Psoas muscle (tissue), 7 donors: ENCODE measurements at regions not wholly inside any gene's neighbourhood (a gene's known extent, or its start where the extent isn't known, plus 50 kb on each side); places are given as distances from the start of the nearest gene placed in this dataset.

Experiments
- ATAC-seq, 4 donors: fragments of 200-7000 bp; cut with Tn5 transposase; one replicate each; pipeline ENCODE4 v1.9.1; 2020; ENCODE audit warnings: moderate library complexity in 3 of 4, mild to moderate bottlenecking in 2 of 4
- DNase-seq, 2 donors: peaks; one replicate each; pipeline ENCODE4 v3.0.0-alpha.2; 2020
- H3K27ac ChIP-seq: fragments of 200-600 bp; one replicate; pipeline ENCODE4 v1.8.0; 2022
- H3K27me3 ChIP-seq, 3 donors: fragments of 200-600 bp in 1 of 3; one replicate each; pipeline versions ENCODE4 v1.6.1 to v1.8.0; 2013 to 2022; ENCODE audit warnings: low read length in 2 of 3, mild to moderate bottlenecking in 2 of 3, moderate library complexity in 1 of 3; ENCODE audit not compliant: insufficient read depth in 3 of 3
- H3K36me3 ChIP-seq, 2 donors: fragments of 200-600 bp in 1 of 2; one replicate each; pipeline versions ENCODE4 v1.6.1 to v1.8.0; 2013 to 2022; ENCODE audit warnings: low read depth in 1 of 2, mild to moderate bottlenecking in 1 of 2, moderate library complexity in 1 of 2; ENCODE audit not compliant: insufficient read depth in 1 of 2
- H3K4me1 ChIP-seq: fragments of 200-600 bp; one replicate; pipeline ENCODE4 v1.8.0; 2022
- H3K4me3 ChIP-seq: fragments of 200-600 bp; one replicate; pipeline ENCODE4 v1.8.0; 2022; ENCODE audit warnings: mild to moderate bottlenecking
- H3K9me3 ChIP-seq: fragments of 200-600 bp; one replicate; pipeline ENCODE4 v1.8.0; 2022
- WGBS, 3 donors: extraction: QIAGEN DNeasy Blood & Tissue Kit; methylation state at CpG; one replicate each; pipeline versions ENCODE4 v1.1.6 to v1.1.7; 2013; 5-methylcytosine and 5-hydroxymethylcytosine counted together
- intact Hi-C, 2 donors: fragments of 100-400 bp; cut with DNase I; formaldehyde crosslinking; loops; one replicate each; pipeline versions ENCODE4 v1.11.0 to v1.14.2; 2022
- TF ChIP-seq, protein P1 (sequence below): fragments of 200-600 bp; IDR thresholded peaks from one replicate; pipeline ENCODE4 v1.8.0; 2022; ENCODE audit warnings: antibody characterized with exemption
- donor health status: healthy with polysubstance abuse.
- donor health status: DM: no; HTN: no; CAD: no; lungs with moderate emphysema.
- donor health status: Bipolar disorder and iron deficiency.
- donor health status: healthy.
- donor health status: DM: yes; HTN: yes; CAD: no.
- donor health status: DM: no; HTN: no; CAD: no.
- donor health status: DM: yes; HTN: yes; CAD: no.

GRCh38 chr6:116982401-116982800 lies 105.4 kb downstream of the RFX6 start:
- Histone ChIP-seq H3K27ac (no peak overlapping the region), H3K27me3 (no peaks in the 10 kb centered on the region), H3K4me1 (no peaks in the 10 kb centered on the region), H3K9me3 (peaks cover 11% of the 10 kb centered on the region), H3K36me3 (no peaks in the 10 kb centered on the region), H3K4me3 (no peak overlapping the region)
- intact Hi-C loops: no loop called here
- TF ChIP-seq, protein P1, sequence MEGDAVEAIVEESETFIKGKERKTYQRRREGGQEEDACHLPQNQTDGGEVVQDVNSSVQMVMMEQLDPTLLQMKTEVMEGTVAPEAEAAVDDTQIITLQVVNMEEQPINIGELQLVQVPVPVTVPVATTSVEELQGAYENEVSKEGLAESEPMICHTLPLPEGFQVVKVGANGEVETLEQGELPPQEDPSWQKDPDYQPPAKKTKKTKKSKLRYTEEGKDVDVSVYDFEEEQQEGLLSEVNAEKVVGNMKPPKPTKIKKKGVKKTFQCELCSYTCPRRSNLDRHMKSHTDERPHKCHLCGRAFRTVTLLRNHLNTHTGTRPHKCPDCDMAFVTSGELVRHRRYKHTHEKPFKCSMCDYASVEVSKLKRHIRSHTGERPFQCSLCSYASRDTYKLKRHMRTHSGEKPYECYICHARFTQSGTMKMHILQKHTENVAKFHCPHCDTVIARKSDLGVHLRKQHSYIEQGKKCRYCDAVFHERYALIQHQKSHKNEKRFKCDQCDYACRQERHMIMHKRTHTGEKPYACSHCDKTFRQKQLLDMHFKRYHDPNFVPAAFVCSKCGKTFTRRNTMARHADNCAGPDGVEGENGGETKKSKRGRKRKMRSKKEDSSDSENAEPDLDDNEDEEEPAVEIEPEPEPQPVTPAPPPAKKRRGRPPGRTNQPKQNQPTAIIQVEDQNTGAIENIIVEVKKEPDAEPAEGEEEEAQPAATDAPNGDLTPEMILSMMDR: no peak
- no peak for ATAC-seq
- no peak for DNase-seq

DNA sequence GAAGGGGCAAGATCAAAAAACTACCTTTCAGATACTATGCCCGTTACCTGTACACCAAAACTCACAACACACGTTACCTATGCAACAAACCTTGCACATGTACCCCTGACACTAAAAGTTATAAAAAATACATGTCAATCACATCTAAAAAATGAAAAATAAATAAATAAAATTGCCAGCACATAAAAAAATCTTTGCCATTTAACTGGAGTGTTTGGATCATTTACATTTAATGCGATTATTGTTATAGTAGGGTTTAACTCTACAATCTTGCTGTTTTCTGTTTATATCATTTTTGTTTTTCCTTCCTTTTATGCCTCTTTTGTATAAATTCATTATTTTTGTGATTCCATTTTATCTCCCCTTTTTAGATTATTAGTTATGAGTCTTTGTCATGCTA lies 106.3 kb downstream of the RFX6 start:
- TF ChIP-seq, protein P1: no peak
- Histone ChIP-seq H3K36me3 (no peaks in the 10 kb centered on the region), H3K4me3 (no peak overlapping the region), H3K27ac (no peak overlapping the region), H3K4me1 (no peaks in the 10 kb centered on the region), H3K9me3 (peaks cover 11% of the 10 kb centered on the region), H3K27me3 (no peaks in the 10 kb centered on the region)
- 96 to 97% (median 96%) methylated on average over 3 of the region's 3 CpGs for WGBS, 3 donors
- no peak for DNase-seq
- intact Hi-C loops: no loop called here
- no peak for ATAC-seq

GRCh38 chr6:116986819-116987218 lies 109.8 kb downstream of the RFX6 start:
- WGBS, 3 donors: 65 to 83% (median 76%) methylated on average over 2 of the region's 2 CpGs
- TF ChIP-seq, protein P1: no peak
- H3K27me3 ChIP-seq: no peaks in the 10 kb centered on the region
- DNase-seq: no peak
- peaks cover 11% of the 10 kb centered on the region for H3K9me3 ChIP-seq
- H3K4me3 ChIP-seq: no peak overlapping the region
- H3K4me1 ChIP-seq: peaks cover 7% of the 10 kb centered on the region
- no peak overlapping the region for H3K27ac ChIP-seq
- no peaks in the 10 kb centered on the region for H3K36me3 ChIP-seq
- intact Hi-C loops: no loop called here
- no peak for ATAC-seq

DNA sequence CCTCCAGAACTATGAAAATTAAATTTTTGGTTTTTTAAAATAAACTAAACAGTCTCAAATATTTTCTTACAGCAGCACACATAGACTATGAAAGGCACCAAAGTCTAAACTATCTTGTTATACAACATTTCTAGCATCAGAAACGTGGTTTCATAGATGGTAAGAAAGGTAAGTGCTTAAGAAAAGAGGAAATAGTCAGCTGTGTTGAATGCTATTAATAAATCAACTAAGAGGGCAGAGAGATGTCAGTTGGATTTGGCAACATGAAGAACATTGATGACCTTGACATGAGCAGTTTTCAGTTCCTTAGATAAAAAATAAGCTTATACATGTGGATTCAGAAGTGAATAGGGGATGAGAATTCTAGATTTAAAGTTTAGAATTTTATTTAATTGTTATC lies 113.6 kb downstream of the RFX6 start:
- WGBS, 3 donors: 15 to 36% (median 20%) methylated on average over 1 of the region's 1 CpG
- H3K9me3 ChIP-seq: no peaks in the 10 kb centered on the region
- TF ChIP-seq, protein P1: no peak
- H3K27ac ChIP-seq: no peak overlapping the region
- no peak overlapping the region for H3K4me3 ChIP-seq
- peak in 1 of 4 donors; percentile 48 for ATAC-seq
- H3K36me3 ChIP-seq: no peaks in the 10 kb centered on the region
- H3K27me3 ChIP-seq: no peaks in the 10 kb centered on the region
- intact Hi-C loops: no loop called here
- no peak for DNase-seq
- peaks cover 19% of the 10 kb centered on the region for H3K4me1 ChIP-seq

DNA sequence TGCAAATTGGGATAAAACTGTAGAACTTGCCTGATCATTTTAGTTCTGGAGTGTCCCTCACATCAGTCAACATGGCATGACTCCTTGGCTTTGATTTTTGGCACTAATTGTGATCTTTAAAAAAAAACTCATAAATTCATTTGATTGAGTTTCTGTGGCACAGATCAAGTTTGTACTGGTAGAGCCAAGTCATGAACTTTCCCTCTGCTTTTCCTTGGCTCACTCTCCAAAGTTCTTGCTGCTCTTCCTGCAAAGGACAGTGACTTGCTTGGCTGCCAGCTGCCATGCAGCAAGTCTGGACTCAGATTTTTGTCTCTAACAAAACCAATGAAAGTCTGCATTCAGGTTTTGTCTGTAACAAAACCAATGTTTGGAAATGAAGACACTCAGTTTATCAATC lies 115.5 kb downstream of the RFX6 start:
- Histone ChIP-seq H3K4me3 (no peak overlapping the region), H3K27ac (peak overlapping the region; percentile 17), H3K4me1 (peaks cover 19% of the 10 kb centered on the region), H3K36me3 (no peaks in the 10 kb centered on the region), H3K27me3 (no peaks in the 10 kb centered on the region), H3K9me3 (no peaks in the 10 kb centered on the region)
- TF ChIP-seq, protein P1: no peak
- DNase-seq: no peak
- intact Hi-C loops: no loop called here
- peak in 3 of 4 donors; percentile 70 to 89 (median 72) for ATAC-seq
